HG03342 (cell line): ENCODE measurements at regions not wholly inside any gene's neighbourhood (a gene's known extent, or its start where the extent isn't known, plus 50 kb on each side); places are given as distances from the start of the nearest gene placed in this dataset.
"Not testable (repeated sequence)": the region's sequence is repeated elsewhere in the genome, so short reads cannot be mapped to it uniquely, and the experiment has no call there.

Source experiments
- ATAC-seq: cut with Tn5 transposase; IDR thresholded peaks from one replicate; pipeline ENCODE4 v1.9.1; 2021; ENCODE audit warnings: mild to moderate bottlenecking, moderate library complexity; ENCODE audit not compliant: unreplicated experiment

DNA sequence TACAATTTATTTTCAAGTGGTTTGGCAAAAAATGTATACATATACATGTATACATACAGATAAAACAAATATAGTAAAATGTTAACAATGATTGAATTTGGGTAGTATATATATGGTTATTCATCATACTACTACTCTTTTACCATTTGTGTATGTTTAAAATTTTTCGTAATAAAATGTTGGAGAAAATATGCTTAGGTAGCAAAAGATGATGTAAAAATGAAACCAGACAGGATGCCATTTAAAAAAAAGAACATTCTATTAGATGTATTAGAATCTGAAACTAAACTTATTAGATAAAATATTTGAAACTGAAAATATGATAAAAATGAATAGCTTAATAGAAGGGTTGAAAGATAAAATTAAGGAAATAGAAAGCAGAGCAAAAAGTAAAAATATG is 144.9 kb upstream of the FER start:
- no peak for ATAC-seq

GRCh38 chr5:108590799-108591198 is 156.9 kb upstream of the FER start:
- ATAC-seq = no peak

GRCh38 chr5:108588323-108588722 is 159.4 kb upstream of the FER start:
- ATAC-seq = no peak

- no peak for ATAC-seq
Observed at GRCh38 chr5:108587821-108588220, 159.9 kb upstream of the FER start.

DNA sequence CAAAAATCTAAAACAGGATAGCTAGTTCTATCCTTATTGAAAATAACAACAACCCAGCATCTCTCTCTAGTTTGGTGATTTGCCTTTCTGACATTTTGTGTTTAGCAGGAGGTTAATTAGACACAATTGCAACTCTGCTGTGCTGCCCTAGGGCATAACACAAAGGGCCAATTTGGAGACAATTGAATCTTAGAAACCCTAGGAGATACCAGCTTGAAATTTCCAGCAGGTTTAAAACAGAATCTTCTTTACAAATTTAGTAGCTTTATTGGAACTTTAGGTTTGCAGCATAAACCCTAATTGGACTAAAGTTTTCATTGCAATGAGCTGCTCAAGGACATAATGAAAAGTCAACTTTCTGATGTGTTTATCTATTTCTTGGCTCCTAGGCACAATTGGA is 166.7 kb upstream of the FER start:
- no peak for ATAC-seq

DNA sequence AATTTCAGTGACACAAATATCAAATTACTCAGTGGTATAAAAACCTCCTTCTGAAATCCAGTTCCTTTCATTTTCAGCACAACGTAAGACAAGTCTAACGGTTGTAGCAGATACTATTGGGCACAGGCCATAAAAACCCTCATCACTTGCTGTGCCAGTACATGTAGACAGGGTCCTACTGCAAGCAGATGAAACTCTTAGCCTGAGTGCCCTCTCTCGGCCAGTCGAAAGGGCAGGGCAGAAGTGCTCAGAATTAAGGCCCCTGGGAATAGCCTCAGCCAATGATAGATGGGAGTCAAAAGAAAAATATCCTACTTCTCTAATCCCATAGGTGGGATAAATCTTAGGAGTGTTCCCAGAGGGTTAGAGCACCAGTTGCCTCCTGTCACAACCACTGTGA is 168.5 kb upstream of the FER start:
- ATAC-seq = no peak

- ATAC-seq = no peak
Observed at GRCh38 chr5:108578791-108579190, 168.9 kb upstream of the FER start.

DNA sequence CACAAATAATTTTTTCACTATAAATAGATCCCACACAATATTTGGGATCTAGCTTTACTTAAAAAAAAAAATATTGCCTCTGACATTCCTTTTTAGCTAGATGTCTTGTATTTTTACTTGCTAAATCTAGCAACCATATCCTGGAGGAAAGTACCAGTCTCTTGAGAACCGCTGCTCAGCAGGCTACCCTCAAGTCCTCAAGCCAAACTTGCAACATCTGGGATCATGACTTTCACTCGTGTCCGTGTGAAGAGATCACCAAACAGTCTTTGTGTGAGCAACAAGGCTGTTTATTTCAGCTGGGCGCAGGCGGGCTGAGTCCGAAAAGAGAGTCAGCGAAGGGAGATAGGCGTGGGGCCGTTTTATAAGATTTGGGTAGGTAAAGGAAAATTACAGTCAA is 180.3 kb upstream of the FER start:
- no peak for ATAC-seq

DNA sequence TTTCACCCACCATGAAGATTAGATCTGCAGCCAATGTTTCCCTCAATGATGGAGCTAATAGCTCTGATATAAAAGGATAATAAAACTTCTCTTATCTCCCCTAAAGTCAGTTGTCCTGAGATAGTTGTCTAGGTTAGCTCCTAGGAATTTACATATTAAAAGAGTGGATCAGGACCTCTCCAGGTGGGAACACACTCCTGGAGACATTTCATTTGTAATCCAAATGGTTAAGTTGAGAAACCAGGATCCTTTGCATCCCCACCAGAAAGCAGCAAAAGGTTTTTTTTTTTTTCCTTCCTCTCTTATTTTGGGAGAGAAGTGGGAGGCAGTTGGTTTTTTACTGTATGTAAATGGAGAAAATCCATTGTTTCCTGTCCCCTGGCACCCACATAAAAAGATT is 182.5 kb upstream of the FBXL17 start:
- no peak for ATAC-seq

DNA sequence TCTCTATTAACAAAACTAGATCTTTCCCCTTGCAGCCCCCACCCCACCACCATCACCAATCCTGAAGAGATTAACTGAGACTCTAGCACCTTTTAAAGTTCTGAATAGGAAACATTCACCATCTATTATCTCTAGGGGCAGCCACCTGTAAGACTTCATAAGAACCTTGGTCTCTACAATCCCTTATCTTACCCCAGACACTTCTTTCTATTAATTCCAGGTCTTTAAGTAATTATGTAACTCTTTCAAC is 180.2 kb upstream of the FBXL17 start:
- ATAC-seq = no peak

GRCh38 chr5:108561416-108562204 is 179.7 kb upstream of the FBXL17 start:
- no peak for ATAC-seq

- ATAC-seq = no peak
Observed at GRCh38 chr5:108560581-108560980, 178.7 kb upstream of the FBXL17 start.

DNA sequence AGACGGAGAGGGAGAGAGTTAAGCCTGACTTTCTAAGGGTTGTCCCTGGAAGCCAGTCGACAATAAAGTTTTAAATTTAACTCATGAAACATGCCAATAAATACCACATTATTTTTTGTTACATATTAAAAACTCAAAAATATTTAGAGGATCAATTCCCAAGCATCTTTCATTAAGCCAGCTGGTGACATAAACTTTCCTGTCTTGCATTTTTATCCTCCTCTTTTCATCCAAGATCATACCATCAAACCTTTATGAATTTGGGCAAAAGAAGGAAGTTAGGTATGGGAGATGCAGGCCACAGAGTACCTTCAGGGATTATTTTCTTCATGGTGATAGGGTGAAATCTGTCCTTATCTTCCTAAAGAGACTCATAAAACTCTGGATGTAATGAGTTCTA is 178.3 kb upstream of the FBXL17 start:
- no peak for ATAC-seq

- not testable (repeated sequence) for ATAC-seq
Observed at GRCh38 chr5:108558840-108559239, 176.9 kb upstream of the FBXL17 start.

GRCh38 chr5:108558142-108558541 is 176.2 kb upstream of the FBXL17 start:
- not testable (repeated sequence) for ATAC-seq

GRCh38 chr5:108557686-108558085 is 175.8 kb upstream of the FBXL17 start:
- ATAC-seq = no peak

- no peak for ATAC-seq
Observed at GRCh38 chr5:108556441-108557145, 174.7 kb upstream of the FBXL17 start.

- ATAC-seq = no peak
Observed at GRCh38 chr5:108548684-108549596, 167.0 kb upstream of the FBXL17 start.

GRCh38 chr5:108546939-108547338 is 165.0 kb upstream of the FBXL17 start:
- ATAC-seq = no peak

DNA sequence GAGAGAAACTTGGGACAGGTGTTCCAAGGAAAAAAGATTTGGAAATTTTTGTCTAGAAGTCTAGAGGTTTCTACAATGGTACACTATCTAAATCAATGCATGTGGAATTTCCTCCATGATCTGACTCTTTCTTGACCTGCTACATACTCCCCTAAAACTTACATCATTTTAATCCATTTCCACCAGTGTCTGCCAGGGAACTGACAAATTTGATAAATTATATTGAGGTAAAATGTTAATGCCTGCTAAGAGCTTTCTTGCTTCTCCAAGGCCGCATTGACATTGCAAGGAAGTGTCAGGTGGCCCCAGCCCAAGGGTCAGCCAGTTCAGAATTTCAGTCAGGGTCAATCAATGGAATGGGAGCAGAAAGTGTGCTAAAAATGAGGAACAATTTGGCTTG is 163.4 kb upstream of the FBXL17 start:
- no peak for ATAC-seq

DNA sequence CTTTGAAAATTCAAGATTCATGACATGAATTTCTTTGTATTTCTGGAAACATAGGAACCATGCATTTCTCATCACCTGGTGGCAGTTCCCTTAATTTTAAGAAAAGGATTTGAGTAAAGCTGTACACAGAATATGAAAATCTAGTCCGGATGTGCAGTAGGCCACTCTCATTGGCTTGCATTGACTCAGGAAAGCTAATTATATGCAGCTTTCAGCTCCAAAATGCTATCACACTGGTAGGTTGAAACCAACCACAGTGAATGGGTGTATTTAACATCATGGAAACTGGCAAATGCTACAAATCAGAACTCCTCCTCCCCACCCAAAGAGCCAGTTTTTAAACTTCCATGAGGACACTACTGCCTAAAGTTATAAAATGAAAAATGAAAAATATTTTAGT is 161.6 kb upstream of the FBXL17 start:
- no peak for ATAC-seq

- ATAC-seq = no peak
Observed at GRCh38 chr5:108541836-108542235, 159.9 kb upstream of the FBXL17 start.
